MCF 10A (cell line): ENCODE measurements at regions not wholly inside any gene's neighbourhood (a gene's known extent, or its start where the extent isn't known, plus 50 kb on each side); places are given as distances from the start of the nearest gene placed in this dataset.
A peak's percentile ranks its signal among the peaks of the same experiment; 100 is the strongest.

Source experiments
- BruUV-seq: library from RNA; stranded (reverse); fragments of 400-500 nt; replicated peaks from 2 replicates; lab custom pipeline; 2021; lab: Mats Ljungman, UMichigan
- CTCF ChIA-PET: fragments of 300-600 bp; sonication (Branson Sonifier 250); formaldehyde crosslinking; extraction: SDS; loops from one replicate; lab custom pipeline; 2021; ENCODE audit warnings: antibody characterized with exemption, inconsistent platforms; lab: Yijun Ruan, JAX
- POLR2A ChIA-PET: fragments of 300-600, 350-650 bp; sonication (Branson Sonifier 250); formaldehyde crosslinking; extraction: SDS; loops from one replicate; lab custom pipeline; 2020; ENCODE audit warnings: antibody characterized with exemption, inconsistent platforms; lab: Yijun Ruan, JAX
- DNase-seq: peaks from one replicate; pipeline ENCODE4 v3.0.0-alpha.2; 2018; ENCODE audit not compliant: unreplicated experiment
- H3K27ac Mint-ChIP-seq: one replicate; pipeline ENCODE4 v1.8.0; 2022; ENCODE audit warnings: mild to moderate bottlenecking, low read depth, mixed read lengths; ENCODE audit not compliant: unreplicated experiment
- H3K27me3 Mint-ChIP-seq: one replicate; pipeline ENCODE4 v1.8.0; 2022; ENCODE audit warnings: mixed read lengths; ENCODE audit not compliant: insufficient read depth, unreplicated experiment
- H3K36me3 Mint-ChIP-seq: one replicate; pipeline ENCODE4 v1.8.0; 2022; ENCODE audit warnings: mild to moderate bottlenecking, moderate library complexity, mixed read lengths; ENCODE audit not compliant: insufficient read depth, unreplicated experiment
- H3K4me1 Mint-ChIP-seq: one replicate; pipeline ENCODE4 v1.8.0; 2022; ENCODE audit warnings: mixed read lengths; ENCODE audit not compliant: insufficient read depth, unreplicated experiment
- H3K4me3 Mint-ChIP-seq: one replicate; pipeline ENCODE4 v1.8.0; 2022; ENCODE audit warnings: mild to moderate bottlenecking, moderate library complexity, mixed read lengths; ENCODE audit not compliant: unreplicated experiment
- H3K9me3 Mint-ChIP-seq: one replicate; pipeline ENCODE4 v1.8.0; 2022; ENCODE audit warnings: mixed read lengths; ENCODE audit not compliant: unreplicated experiment
- intact Hi-C: fragments of 100-400 bp; cut with micrococcal nuclease; formaldehyde crosslinking; loops from 2 replicates; pipeline ENCODE4 v1.14.1; 2022
- TF ChIP-seq, protein P1 (sequence below): fragments of 200-600 bp; IDR thresholded peaks from one replicate; pipeline ENCODE4 v1.8.0; 2022; ENCODE audit warnings: antibody characterized with exemption, mild to moderate bottlenecking; ENCODE audit not compliant: unreplicated experiment

GRCh38 chr15:70246623-70247220, 149.0 kb upstream of the TLE3 start:
- Mint-ChIP-seq H3K4me3 (no peak overlapping the region), H3K36me3 (no peaks in the 10 kb centered on the region), H3K27ac (no peak overlapping the region), H3K4me1 (peaks cover 12% of the 10 kb centered on the region), H3K9me3 (no peaks in the 10 kb centered on the region), H3K27me3 (no peaks in the 10 kb centered on the region)
- POLR2A ChIA-PET = no interaction called here
- intact Hi-C loops = no loop called here
- no peak for DNase-seq
- no TSS peak for BruUV-seq
- CTCF ChIA-PET = interaction anchor here (0.6 kb wide), 2 partner anchors 30 to 518 kb away, joined by 3 read pairs; no protein-coding TSS in a partner anchor
- TF ChIP-seq, protein P1, sequence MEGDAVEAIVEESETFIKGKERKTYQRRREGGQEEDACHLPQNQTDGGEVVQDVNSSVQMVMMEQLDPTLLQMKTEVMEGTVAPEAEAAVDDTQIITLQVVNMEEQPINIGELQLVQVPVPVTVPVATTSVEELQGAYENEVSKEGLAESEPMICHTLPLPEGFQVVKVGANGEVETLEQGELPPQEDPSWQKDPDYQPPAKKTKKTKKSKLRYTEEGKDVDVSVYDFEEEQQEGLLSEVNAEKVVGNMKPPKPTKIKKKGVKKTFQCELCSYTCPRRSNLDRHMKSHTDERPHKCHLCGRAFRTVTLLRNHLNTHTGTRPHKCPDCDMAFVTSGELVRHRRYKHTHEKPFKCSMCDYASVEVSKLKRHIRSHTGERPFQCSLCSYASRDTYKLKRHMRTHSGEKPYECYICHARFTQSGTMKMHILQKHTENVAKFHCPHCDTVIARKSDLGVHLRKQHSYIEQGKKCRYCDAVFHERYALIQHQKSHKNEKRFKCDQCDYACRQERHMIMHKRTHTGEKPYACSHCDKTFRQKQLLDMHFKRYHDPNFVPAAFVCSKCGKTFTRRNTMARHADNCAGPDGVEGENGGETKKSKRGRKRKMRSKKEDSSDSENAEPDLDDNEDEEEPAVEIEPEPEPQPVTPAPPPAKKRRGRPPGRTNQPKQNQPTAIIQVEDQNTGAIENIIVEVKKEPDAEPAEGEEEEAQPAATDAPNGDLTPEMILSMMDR = no peak

DNA sequence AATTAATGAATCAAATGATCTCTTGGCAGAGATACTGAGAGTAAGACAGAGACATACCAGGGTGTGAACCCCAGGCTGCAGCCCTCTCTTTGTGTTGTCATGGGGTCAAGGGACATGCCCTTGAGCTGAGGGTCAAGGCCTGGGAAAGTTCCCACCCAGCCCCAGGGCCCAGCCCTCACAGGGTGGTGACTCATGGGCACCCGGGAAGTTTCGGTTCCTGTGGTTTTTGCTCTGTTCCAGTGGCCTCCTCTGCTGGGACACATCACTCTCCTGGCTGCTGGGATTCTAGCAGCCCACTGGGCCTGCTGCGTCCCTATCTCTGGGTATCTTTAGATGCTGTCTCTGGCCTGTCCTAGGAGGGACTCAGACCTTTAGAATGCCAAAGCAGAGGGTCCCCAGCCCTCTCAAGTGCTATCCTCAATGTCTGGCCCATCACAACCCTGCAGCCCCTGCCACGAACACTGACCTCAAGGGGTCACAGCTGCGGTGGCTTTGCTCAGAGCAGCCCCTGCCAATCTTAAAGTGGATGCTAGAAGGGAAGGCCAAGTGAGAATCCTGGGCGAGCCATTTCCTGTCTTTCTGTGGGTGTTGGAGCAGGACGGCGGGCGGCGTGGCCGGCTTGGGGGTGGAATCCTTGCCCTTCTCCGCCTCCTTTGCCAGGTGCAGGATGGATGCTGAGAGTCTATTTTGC, 148.4 kb upstream of the TLE3 start:
- ChIA-PET POLR2A (no interaction called here), CTCF (no interaction called here)
- TF ChIP-seq, protein P1 = no peak
- no peaks in the 10 kb centered on the region for H3K9me3 Mint-ChIP-seq
- DNase-seq = peak; percentile 91
- H3K4me1 Mint-ChIP-seq = peaks cover 12% of the 10 kb centered on the region
- H3K27me3 Mint-ChIP-seq = no peaks in the 10 kb centered on the region
- no peak overlapping the region for H3K4me3 Mint-ChIP-seq
- intact Hi-C loops = no loop called here
- no peaks in the 10 kb centered on the region for H3K36me3 Mint-ChIP-seq
- BruUV-seq = no TSS peak
- H3K27ac Mint-ChIP-seq = no peak overlapping the region

DNA sequence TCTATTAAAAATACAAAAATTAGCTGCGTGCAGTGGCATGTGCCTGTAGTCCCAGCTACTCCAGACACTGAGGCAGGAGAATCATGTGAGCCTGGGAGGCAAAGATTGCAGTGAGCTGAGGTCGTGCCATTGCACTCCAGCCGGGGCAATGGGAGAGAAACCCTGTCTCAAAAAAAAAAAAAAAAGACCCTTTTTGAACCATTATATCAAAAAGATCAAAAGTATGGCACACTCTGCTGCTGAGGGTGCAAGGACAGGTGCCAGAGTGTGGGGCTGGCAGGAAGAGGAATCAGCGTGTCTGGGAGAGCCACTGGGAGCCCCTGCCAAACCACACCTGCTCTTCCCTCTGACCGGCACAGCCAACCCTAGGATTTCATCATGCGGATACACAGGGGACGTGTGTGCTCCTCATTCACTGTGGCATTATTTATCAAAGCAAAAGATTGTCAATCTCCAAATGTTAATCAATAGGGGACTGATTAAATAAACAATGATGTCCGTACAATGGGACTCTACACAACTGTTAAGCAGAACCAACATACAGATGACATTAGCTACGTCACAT, 147.3 kb upstream of the TLE3 start:
- ChIA-PET POLR2A (no interaction called here), CTCF (no interaction called here)
- intact Hi-C loops = no loop called here
- H3K27me3 Mint-ChIP-seq = no peaks in the 10 kb centered on the region
- TF ChIP-seq, protein P1 = no peak
- no peaks in the 10 kb centered on the region for H3K36me3 Mint-ChIP-seq
- no peak overlapping the region for H3K27ac Mint-ChIP-seq
- H3K4me3 Mint-ChIP-seq = no peak overlapping the region
- no TSS peak for BruUV-seq
- no peaks in the 10 kb centered on the region for H3K9me3 Mint-ChIP-seq
- peaks cover 12% of the 10 kb centered on the region for H3K4me1 Mint-ChIP-seq
- peak; percentile 81 for DNase-seq

GRCh38 chr15:70243686-70244540, 146.2 kb upstream of the TLE3 start:
- no peaks in the 10 kb centered on the region for H3K27me3 Mint-ChIP-seq

More at GRCh38 chr15:70243686-70244540, 146.2 kb upstream of the TLE3 start:
- Mint-ChIP-seq H3K27ac (no peak overlapping the region), H3K9me3 (no peaks in the 10 kb centered on the region), H3K4me1 (peaks cover 12% of the 10 kb centered on the region), H3K36me3 (no peaks in the 10 kb centered on the region), H3K4me3 (no peak overlapping the region)
- intact Hi-C loops = no loop called here
- BruUV-seq = no TSS peak
- POLR2A ChIA-PET = no interaction called here
- TF ChIP-seq, protein P1 = no peak
- DNase-seq = no peak
- CTCF ChIA-PET = no interaction called here
